ENCODE measurements at regions not wholly inside any gene's neighbourhood (a gene's known extent, or its start where the extent isn't known, plus 50 kb on each side); places are given as distances from the start of the nearest gene placed in this dataset.
"Not testable (repeated sequence)": the region's sequence is repeated elsewhere in the genome, so short reads cannot be mapped to it uniquely, and the experiment has no call there.

GRCh38 chr13:50136226-50136625 is 121.0 kb downstream of the KCNRG start:
- Histone ChIP-seq H2AFZ (no peak overlapping the region), H3K4me2 (no peak overlapping the region), H3K36me3 (ENCODE audit: low read depth) (no peaks in the 10 kb centered on the region), H3K4me1 (replicated peaks; ENCODE audit: insufficient read depth) (no peaks in the 10 kb centered on the region), H3F3A (ENCODE audit: insufficient read depth, low read depth) (no peaks in the 10 kb centered on the region), H3K27me3 (ENCODE audit: insufficient read depth, low read depth) (no peaks in the 10 kb centered on the region), H3K9me3 (ENCODE audit: insufficient read depth, low read depth) (no peaks in the 10 kb centered on the region), H3K27ac (no peak overlapping the region), H3K79me2 (ENCODE audit: low read depth) (no peaks in the 10 kb centered on the region), H4K20me1 (ENCODE audit: insufficient read depth) (no peaks in the 10 kb centered on the region), H3K4me3 (no peak overlapping the region), H3K9me2 (ENCODE audit: insufficient read depth) (no peaks in the 10 kb centered on the region)
- intact Hi-C loops (cut with micrococcal nuclease; ENCODE audit: unreplicated experiment), result no loop called here
- TF ChIP-seq EZH2 (IDR thresholded peaks at IDR 0.05; ENCODE audit: low read depth), result no peak
- TF ChIP-seq, protein P1, sequence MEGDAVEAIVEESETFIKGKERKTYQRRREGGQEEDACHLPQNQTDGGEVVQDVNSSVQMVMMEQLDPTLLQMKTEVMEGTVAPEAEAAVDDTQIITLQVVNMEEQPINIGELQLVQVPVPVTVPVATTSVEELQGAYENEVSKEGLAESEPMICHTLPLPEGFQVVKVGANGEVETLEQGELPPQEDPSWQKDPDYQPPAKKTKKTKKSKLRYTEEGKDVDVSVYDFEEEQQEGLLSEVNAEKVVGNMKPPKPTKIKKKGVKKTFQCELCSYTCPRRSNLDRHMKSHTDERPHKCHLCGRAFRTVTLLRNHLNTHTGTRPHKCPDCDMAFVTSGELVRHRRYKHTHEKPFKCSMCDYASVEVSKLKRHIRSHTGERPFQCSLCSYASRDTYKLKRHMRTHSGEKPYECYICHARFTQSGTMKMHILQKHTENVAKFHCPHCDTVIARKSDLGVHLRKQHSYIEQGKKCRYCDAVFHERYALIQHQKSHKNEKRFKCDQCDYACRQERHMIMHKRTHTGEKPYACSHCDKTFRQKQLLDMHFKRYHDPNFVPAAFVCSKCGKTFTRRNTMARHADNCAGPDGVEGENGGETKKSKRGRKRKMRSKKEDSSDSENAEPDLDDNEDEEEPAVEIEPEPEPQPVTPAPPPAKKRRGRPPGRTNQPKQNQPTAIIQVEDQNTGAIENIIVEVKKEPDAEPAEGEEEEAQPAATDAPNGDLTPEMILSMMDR (conservative IDR thresholded peaks at IDR 0.05), result no peak
- no peak for DNase-seq
- CTCF ChIA-PET, result no interaction called here
- POLR2A ChIA-PET (ENCODE audit: unreplicated experiment), result no interaction called here
- no TSS peak for BruUV-seq (replicated peaks)

DNA sequence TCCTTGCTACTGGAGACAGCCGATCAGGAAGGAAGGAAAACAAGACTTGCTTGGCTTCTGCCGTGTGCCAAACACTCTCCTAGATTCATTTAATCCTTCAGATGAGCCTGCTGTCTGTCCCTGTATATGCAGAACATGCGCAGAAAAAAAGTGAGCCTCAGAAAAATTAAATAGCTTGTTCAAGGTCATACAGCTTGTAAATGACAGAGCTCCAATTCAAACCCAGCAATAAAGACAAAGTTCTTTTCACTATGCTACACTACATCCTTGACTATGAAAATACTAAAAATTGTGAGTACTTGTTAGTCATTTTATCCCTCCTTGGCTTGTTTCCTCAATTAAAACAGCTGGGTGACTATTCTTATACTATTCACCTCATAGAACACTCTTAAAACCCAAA is 121.4 kb downstream of the KCNRG start:
- TF ChIP-seq, protein P1 (conservative IDR thresholded peaks at IDR 0.05), result no peak
- TF ChIP-seq EZH2 (IDR thresholded peaks at IDR 0.05; ENCODE audit: low read depth), result no peak
- intact Hi-C loops (cut with micrococcal nuclease; ENCODE audit: unreplicated experiment), result no loop called here
- H3F3A ChIP-seq (ENCODE audit: insufficient read depth, low read depth), result no peaks in the 10 kb centered on the region
- H3K9me3 ChIP-seq (ENCODE audit: insufficient read depth, low read depth), result no peaks in the 10 kb centered on the region
- ChIA-PET POLR2A (ENCODE audit: unreplicated experiment) (interaction anchor here (0.6 kb wide), 1 partner anchor 9 kb away, joined by 3 read pairs; no protein-coding TSS in a partner anchor), CTCF (no interaction called here)
- no peak for DNase-seq
- H3K4me1 ChIP-seq (replicated peaks; ENCODE audit: insufficient read depth), result no peaks in the 10 kb centered on the region
- no peak overlapping the region for H3K27ac ChIP-seq
- H3K27me3 ChIP-seq (ENCODE audit: insufficient read depth, low read depth), result no peaks in the 10 kb centered on the region
- H4K20me1 ChIP-seq (ENCODE audit: insufficient read depth), result no peaks in the 10 kb centered on the region
- BruUV-seq (replicated peaks), result no TSS peak
- H3K79me2 ChIP-seq (ENCODE audit: low read depth), result no peaks in the 10 kb centered on the region
- H3K4me3 ChIP-seq, result no peak overlapping the region
- no peak overlapping the region for H3K4me2 ChIP-seq
- no peaks in the 10 kb centered on the region for H3K9me2 ChIP-seq (ENCODE audit: insufficient read depth)
- no peak overlapping the region for H2AFZ ChIP-seq
- H3K36me3 ChIP-seq (ENCODE audit: low read depth), result no peaks in the 10 kb centered on the region

DNA sequence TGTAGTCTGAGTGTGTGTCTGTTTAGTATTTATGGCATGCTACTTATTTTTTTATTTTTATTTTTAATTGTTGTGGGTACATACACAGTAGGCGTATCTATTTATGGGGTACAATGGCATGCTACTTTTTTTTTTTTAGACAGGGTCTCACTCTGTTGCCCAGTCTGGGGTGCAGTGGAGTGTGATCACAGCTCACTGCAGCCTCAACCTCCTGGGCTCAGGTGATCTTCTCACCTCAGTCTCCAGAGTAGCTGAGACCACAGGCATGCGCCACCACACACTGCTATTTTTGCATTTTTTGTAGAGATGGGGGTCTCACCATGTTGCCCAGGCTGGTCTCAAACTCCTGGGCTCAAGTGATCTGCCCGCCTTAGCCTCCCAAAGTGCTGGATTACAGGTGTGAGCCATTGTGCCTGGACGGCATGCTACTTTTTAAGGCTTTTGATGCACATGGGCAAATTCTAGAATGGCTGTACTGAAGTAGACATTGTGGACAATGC is 124.2 kb downstream of the KCNRG start:
- H4K20me1 ChIP-seq (ENCODE audit: insufficient read depth); POLR2A ChIA-PET (ENCODE audit: unreplicated experiment); CTCF ChIA-PET: not testable (repeated sequence)

GRCh38 chr13:50140153-50140552 is 124.9 kb downstream of the KCNRG start:
- no peak for DNase-seq
- CTCF ChIA-PET, result no interaction called here
- POLR2A ChIA-PET (ENCODE audit: unreplicated experiment), result no interaction called here
- intact Hi-C loops (cut with micrococcal nuclease; ENCODE audit: unreplicated experiment), result no loop called here
- Histone ChIP-seq H3K36me3 (ENCODE audit: low read depth) (no peaks in the 10 kb centered on the region), H3K4me3 (no peak overlapping the region), H3K9me2 (ENCODE audit: insufficient read depth) (no peaks in the 10 kb centered on the region), H4K20me1 (ENCODE audit: insufficient read depth) (no peaks in the 10 kb centered on the region), H3K4me2 (no peak overlapping the region), H3F3A (ENCODE audit: insufficient read depth, low read depth) (no peaks in the 10 kb centered on the region), H3K4me1 (replicated peaks; ENCODE audit: insufficient read depth) (no peaks in the 10 kb centered on the region), H3K27ac (no peak overlapping the region), H3K9me3 (ENCODE audit: insufficient read depth, low read depth) (no peaks in the 10 kb centered on the region), H3K79me2 (ENCODE audit: low read depth) (no peaks in the 10 kb centered on the region), H3K27me3 (ENCODE audit: insufficient read depth, low read depth) (no peaks in the 10 kb centered on the region), H2AFZ (no peak overlapping the region)
- TF ChIP-seq, protein P1 (conservative IDR thresholded peaks at IDR 0.05), result no peak
- no peak for TF ChIP-seq EZH2 (IDR thresholded peaks at IDR 0.05; ENCODE audit: low read depth)
- no TSS peak for BruUV-seq (replicated peaks)

More for the DNA sequence above, 124.2 kb downstream of the KCNRG start:
- H3K27ac ChIP-seq; H3K27me3 ChIP-seq (ENCODE audit: insufficient read depth, low read depth); DNase-seq; H3K9me2 ChIP-seq (ENCODE audit: insufficient read depth); H3K36me3 ChIP-seq (ENCODE audit: low read depth); H3K4me1 ChIP-seq (replicated peaks; ENCODE audit: insufficient read depth); H3K4me2 ChIP-seq; intact Hi-C loops (cut with micrococcal nuclease; ENCODE audit: unreplicated experiment); H3K9me3 ChIP-seq (ENCODE audit: insufficient read depth, low read depth); H3K79me2 ChIP-seq (ENCODE audit: low read depth); H3K4me3 ChIP-seq; BruUV-seq (replicated peaks); H2AFZ ChIP-seq; H3F3A ChIP-seq (ENCODE audit: insufficient read depth, low read depth): not testable (repeated sequence)

All from PC-9 (cell line).